Peyer's patch (tissue), 4 donors: ENCODE measurements at regions not wholly inside any gene's neighbourhood (a gene's known extent, or its start where the extent isn't known, plus 50 kb on each side); places are given as distances from the start of the nearest gene placed in this dataset.

ENCODE experiments used
- CTCF ChIP-seq, 6 experiments: fragments of 450-650 bp in 4 of 6; fragments of 200-600 bp in 2 of 6; sonication (generic) in 1 of 6; IDR thresholded peaks; one replicate each; pipeline ENCODE4 v1.5.1; 2017 to 2019; ENCODE audit warnings: antibody characterized with exemption in 6 of 6, mild to moderate bottlenecking in 3 of 6, moderate library complexity in 1 of 6
- POLR2A ChIP-seq, 2 donors: fragments of 450-650 bp; IDR thresholded peaks; one replicate each; pipeline ENCODE4 v1.5.1; 2017; ENCODE audit warnings: antibody characterized with exemption in 2 of 2, mild to moderate bottlenecking in 2 of 2, moderate library complexity in 2 of 2

GRCh38 chr21:16308269-16308668 is 578.5 kb downstream of the USP25 start:
- TF ChIP-seq POLR2A (IDR thresholded peaks at IDR 0.05), result no peak
- no peak for TF ChIP-seq CTCF (IDR thresholded peaks at IDR 0.05)
